BLaER1 treated with 17β-estradiol and CSF1 and Interleukin-3, amounts not matched to agents 10 nM and 100 nM (cell line): ENCODE measurements at regions not wholly inside any gene's neighbourhood (a gene's known extent, or its start where the extent isn't known, plus 50 kb on each side); places are given as distances from the start of the nearest gene placed in this dataset.
"Not testable (repeated sequence)": the region's sequence is repeated elsewhere in the genome, so short reads cannot be mapped to it uniquely, and the experiment has no call there.

Source experiments
- H3K27ac ChIP-seq, 11 experiments: shearing (Covaris generic); formaldehyde crosslinking; 2 replicates each; pipeline ENCODE4 v1.8.1; 2022
- H3K27me3 ChIP-seq, 11 experiments: shearing (Covaris generic); formaldehyde crosslinking; 2 replicates each; pipeline ENCODE4 v1.8.1; 2022
- H3K36me3 ChIP-seq, 11 experiments: shearing (Covaris generic); formaldehyde crosslinking; 2 replicates each; pipeline ENCODE4 v1.8.1; 2022
- H3K4me1 ChIP-seq, 10 experiments: shearing (Covaris generic); formaldehyde crosslinking; 2 replicates each; pipeline ENCODE4 v1.8.1; 2022
- H3K4me2 ChIP-seq, 11 experiments: shearing (Covaris generic); formaldehyde crosslinking; 2 replicates each; pipeline ENCODE4 v1.8.1; 2022
- H3K4me3 ChIP-seq, 10 experiments: shearing (Covaris generic); formaldehyde crosslinking; 2 replicates each; pipeline ENCODE4 v1.8.1; 2022
- H3K9ac ChIP-seq, 11 experiments: shearing (Covaris generic); formaldehyde crosslinking; 2 replicates each; pipeline ENCODE4 v1.8.1; 2022
- H3K9me3 ChIP-seq, 11 experiments: shearing (Covaris generic); formaldehyde crosslinking; replicated peaks in 1 of 11; 2 replicates each; pipeline ENCODE4 v1.8.1; 2022
- H4K20me1 ChIP-seq, 11 experiments: shearing (Covaris generic); formaldehyde crosslinking; 2 replicates each; pipeline ENCODE4 v1.8.1; 2022
- Cebpa-rat ChIP-seq, 11 experiments: shearing (Covaris generic); IDR thresholded peaks; 2 replicates each; pipeline ENCODE4 v1.8.1; 2022

GRCh38 chr17:73841431-73842060 is 197.3 kb upstream of the SDK2 start:
- no peaks in the 10 kb centered on the region for H4K20me1 ChIP-seq
- H3K4me3 ChIP-seq = no peak overlapping the region
- peaks cover 0 to 8% (median 0%) of the 10 kb centered on the region in 10 experiments; a peak in 3 of 20 replicates for H3K4me1 ChIP-seq
- H3K27me3 ChIP-seq = no peaks in the 10 kb centered on the region
- no peak overlapping the region for H3K4me2 ChIP-seq
- TF ChIP-seq Cebpa-rat (IDR thresholded peaks at IDR 0.05) = no peak
- H3K9me3 ChIP-seq = peaks cover 11 to 13% (median 12%) of the 10 kb centered on the region in 11 experiments
- no peak overlapping the region for H3K27ac ChIP-seq
- peaks cover 0 to 5% (median 0%) of the 10 kb centered on the region in 11 experiments; a peak in 1 of 22 replicates for H3K36me3 ChIP-seq
- no peak overlapping the region for H3K9ac ChIP-seq

DNA sequence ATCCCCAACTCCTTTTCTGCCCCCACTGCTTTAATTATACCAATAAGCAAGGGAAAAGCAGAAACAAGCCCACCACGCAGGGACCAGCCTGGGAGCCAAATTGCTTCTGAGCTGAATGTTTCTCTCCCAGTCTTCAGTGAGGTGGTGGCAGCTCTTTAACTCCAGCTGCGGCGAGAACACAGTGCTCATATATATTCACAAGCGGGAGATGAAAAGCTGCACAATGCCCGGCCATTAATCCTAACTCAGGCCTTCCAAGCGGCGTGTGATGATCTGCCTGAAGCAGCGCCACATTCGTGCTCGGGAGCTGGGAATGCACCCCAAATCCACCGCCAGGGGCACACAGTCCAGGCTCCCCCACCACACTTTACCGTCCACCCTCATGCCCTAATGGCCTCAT is 203.7 kb upstream of the SDK2 start:
- Histone ChIP-seq H3K9me3 (peaks cover 0 to 10% (median 3%) of the 10 kb centered on the region in 11 experiments; a peak in 7 of 22 replicates), H3K4me2 (no peak overlapping the region), H3K4me1 (peaks cover 0 to 24% (median 14%) of the 10 kb centered on the region in 10 experiments; a peak in 13 of 20 replicates), H4K20me1 (no peaks in the 10 kb centered on the region), H3K4me3 (no peak overlapping the region), H3K9ac (no peak overlapping the region), H3K36me3 (no peaks in the 10 kb centered on the region), H3K27ac (no peak overlapping the region), H3K27me3 (no peaks in the 10 kb centered on the region)
- no peak for TF ChIP-seq Cebpa-rat (IDR thresholded peaks at IDR 0.05)

DNA sequence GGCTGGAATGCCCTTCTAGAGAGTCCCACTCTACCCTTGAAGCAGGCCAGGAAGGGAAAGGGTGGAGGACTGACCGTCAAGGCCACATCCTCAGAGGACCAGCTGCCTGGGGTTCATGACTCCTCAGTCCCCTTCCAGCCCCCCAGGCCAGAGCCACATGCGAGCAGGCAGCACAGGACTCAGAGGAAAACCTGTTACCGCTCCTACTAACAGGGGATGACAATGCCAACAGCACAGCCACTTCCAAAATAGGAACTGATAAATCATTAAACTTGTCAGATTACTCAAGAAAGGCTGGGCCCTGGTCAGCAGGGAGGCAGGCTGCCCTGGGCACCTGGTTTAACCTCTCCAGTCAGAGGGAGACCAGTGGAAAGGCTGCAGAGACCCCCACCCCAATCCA is 206.2 kb upstream of the SDK2 start:
- Histone ChIP-seq H3K4me3 (no peak overlapping the region), H3K4me2 (peak overlapping the region in 6 of 11 experiments; percentile 11 to 72 (median 54); a peak in 10 of 22 replicates), H3K27ac (peak overlapping the region in 1 of 11 experiments; percentile 15; a peak in 1 of 22 replicates), H3K9me3 (peaks cover 14 to 33% (median 25%) of the 10 kb centered on the region in 11 experiments; a peak in 21 of 22 replicates), H4K20me1 (no peaks in the 10 kb centered on the region), H3K4me1 (peaks cover 0 to 24% (median 14%) of the 10 kb centered on the region in 10 experiments; a peak in 14 of 20 replicates), H3K36me3 (no peaks in the 10 kb centered on the region), H3K9ac (0 out of 22 replicates have a peak overlapping the region, but pooled peaks of 1 of the 11 experiments have one; percentile 11), H3K27me3 (no peaks in the 10 kb centered on the region)
- no peak for TF ChIP-seq Cebpa-rat (IDR thresholded peaks at IDR 0.05)

DNA sequence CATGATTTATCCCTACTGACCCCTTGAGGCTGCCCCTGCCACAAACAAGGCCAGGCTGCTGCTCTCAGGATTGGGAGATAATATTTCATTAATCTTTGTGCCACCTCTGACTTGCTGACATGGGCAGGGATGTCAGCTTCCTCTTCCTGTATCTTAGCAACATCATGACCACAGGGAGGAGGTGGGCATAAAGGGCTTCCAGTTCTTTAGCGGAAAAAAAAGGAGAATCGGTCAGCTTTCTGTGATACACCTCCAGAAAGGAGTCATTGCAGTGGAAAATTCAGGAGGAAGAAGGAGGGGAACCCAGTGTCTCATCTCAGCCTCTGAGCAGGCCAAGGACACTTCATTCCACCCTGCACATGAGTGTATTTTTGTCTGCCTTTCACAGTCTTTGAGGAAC is 206.8 kb upstream of the SDK2 start:
- Histone ChIP-seq H3K4me3 (no peak overlapping the region), H3K4me2 (peak overlapping the region in 7 of 11 experiments; percentile 2 to 72 (median 51); a peak in 12 of 22 replicates), H3K27me3 (no peaks in the 10 kb centered on the region), H3K9ac (0 out of 22 replicates have a peak overlapping the region, but pooled peaks of 1 of the 11 experiments have one; percentile 11), H3K4me1 (peaks cover 5 to 29% (median 18%) of the 10 kb centered on the region in 10 experiments), H3K9me3 (peaks cover 15 to 37% (median 30%) of the 10 kb centered on the region in 11 experiments; a peak in 21 of 22 replicates), H4K20me1 (no peaks in the 10 kb centered on the region), H3K27ac (peak overlapping the region in 1 of 11 experiments; percentile 32; a peak in 1 of 22 replicates), H3K36me3 (no peaks in the 10 kb centered on the region)
- no peak for TF ChIP-seq Cebpa-rat (IDR thresholded peaks at IDR 0.05)

- H3K9me3 ChIP-seq = peaks cover 15 to 37% (median 30%) of the 10 kb centered on the region in 11 experiments; a peak in 21 of 22 replicates
- H3K27ac ChIP-seq = no peak overlapping the region
- H3K4me2 ChIP-seq = peak overlapping the region in 5 of 11 experiments; percentile 30 to 72 (median 58); a peak in 6 of 22 replicates
- no peak for TF ChIP-seq Cebpa-rat (IDR thresholded peaks at IDR 0.05)
- H3K36me3 ChIP-seq = no peaks in the 10 kb centered on the region
- no peak overlapping the region for H3K9ac ChIP-seq
- H3K4me3 ChIP-seq = no peak overlapping the region
- H3K27me3 ChIP-seq = no peaks in the 10 kb centered on the region
- H4K20me1 ChIP-seq = no peaks in the 10 kb centered on the region
- peaks cover 11 to 36% (median 25%) of the 10 kb centered on the region in 10 experiments for H3K4me1 ChIP-seq
Measured at GRCh38 chr17:73851921-73852320, 207.7 kb upstream of the SDK2 start.

GRCh38 chr17:73855720-73856333 is 211.6 kb upstream of the SDK2 start:
- Histone ChIP-seq H3K9me3 (peaks cover 15 to 37% (median 30%) of the 10 kb centered on the region in 11 experiments; a peak in 21 of 22 replicates), H3K27ac (peak overlapping the region in 3 of 11 experiments; percentile 9 to 49 (median 26); a peak in 2 of 22 replicates), H3K9ac (no peak overlapping the region), H3K4me2 (peak overlapping the region; percentile 43 to 81 (median 71)), H3K4me3 (no peak overlapping the region), H3K36me3 (no peaks in the 10 kb centered on the region), H4K20me1 (no peaks in the 10 kb centered on the region), H3K4me1 (peaks cover 11 to 30% (median 21%) of the 10 kb centered on the region in 10 experiments), H3K27me3 (no peaks in the 10 kb centered on the region)
- TF ChIP-seq Cebpa-rat (IDR thresholded peaks at IDR 0.05) = no peak

DNA sequence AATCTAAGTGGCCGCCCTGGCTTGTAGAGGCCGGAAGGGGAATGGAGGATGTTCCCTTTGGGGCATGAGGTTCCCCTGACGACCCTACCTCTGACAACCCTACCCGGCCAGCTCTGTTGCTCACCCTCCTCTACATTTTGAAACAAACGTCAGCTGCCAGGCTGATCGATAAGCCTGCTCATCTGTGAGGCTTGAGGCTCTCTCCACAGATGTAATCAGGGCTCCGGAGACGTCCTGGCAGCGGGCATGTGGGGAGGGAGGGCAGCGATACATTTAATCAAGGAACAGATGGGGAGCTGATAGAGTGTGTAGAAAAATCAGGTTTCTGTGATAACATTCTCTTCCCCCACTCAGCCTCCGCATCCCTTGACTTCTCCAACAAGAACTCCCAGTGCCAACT is 212.3 kb upstream of the SDK2 start:
- Histone ChIP-seq H3K27me3 (no peaks in the 10 kb centered on the region), H3K4me2 (peak overlapping the region; percentile 43 to 81 (median 71)), H3K4me3 (no peak overlapping the region), H3K27ac (peak overlapping the region in 2 of 11 experiments; percentile 26 to 49; a peak in 2 of 22 replicates), H3K9me3 (peaks cover 15 to 37% (median 30%) of the 10 kb centered on the region in 11 experiments; a peak in 21 of 22 replicates), H4K20me1 (no peaks in the 10 kb centered on the region), H3K4me1 (peaks cover 11 to 23% (median 15%) of the 10 kb centered on the region in 10 experiments), H3K36me3 (no peaks in the 10 kb centered on the region), H3K9ac (no peak overlapping the region)
- TF ChIP-seq Cebpa-rat (IDR thresholded peaks at IDR 0.05) = no peak

DNA sequence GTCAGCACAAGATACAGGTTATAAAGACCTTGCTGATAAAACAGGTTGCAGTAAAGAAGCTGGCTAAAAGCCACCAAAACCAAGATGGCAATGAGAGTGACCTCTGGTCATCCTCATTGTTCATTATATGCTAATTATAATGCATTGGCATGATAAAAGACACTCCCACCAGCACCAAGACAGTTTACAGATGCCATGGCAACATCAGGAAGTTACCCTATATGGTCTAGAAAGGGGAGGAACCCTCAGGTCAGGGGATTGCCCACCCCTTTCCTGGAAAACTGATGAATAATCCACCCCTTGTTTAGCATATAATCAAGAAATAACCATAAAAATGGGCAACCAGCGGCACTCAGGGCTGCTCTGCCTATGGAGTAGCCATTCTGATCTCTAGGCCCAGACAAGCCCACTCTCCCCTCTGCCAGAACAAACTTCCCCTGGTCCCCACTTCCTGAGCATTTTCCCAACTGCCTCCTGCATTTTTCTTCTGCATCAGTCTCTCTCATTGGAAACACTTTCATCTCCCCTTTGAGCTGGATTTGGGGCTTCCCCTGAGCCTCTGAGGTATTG is 215.3 kb upstream of the SDK2 start:
- not testable (repeated sequence) for H3K27ac ChIP-seq, H3K36me3 ChIP-seq, H3K27me3 ChIP-seq, H3K4me3 ChIP-seq, H3K4me2 ChIP-seq, H3K9ac ChIP-seq, H4K20me1 ChIP-seq
- H3K4me1 ChIP-seq = peaks cover 9 to 18% (median 12%) of the 10 kb centered on the region in 10 experiments
- H3K9me3 ChIP-seq = peaks cover under 1 to 14% (median 11%) of the 10 kb centered on the region in 11 experiments; a peak in 19 of 22 replicates

- Histone ChIP-seq H4K20me1 (no peaks in the 10 kb centered on the region), H3K36me3 (no peaks in the 10 kb centered on the region), H3K9ac (no peak overlapping the region), H3K27me3 (no peaks in the 10 kb centered on the region), H3K4me3 (no peak overlapping the region), H3K4me1 (peaks cover under 1 to 8% (median 2%) of the 10 kb centered on the region in 10 experiments), H3K9me3 (no peaks in the 10 kb centered on the region), H3K4me2 (no peak overlapping the region), H3K27ac (no peak overlapping the region)
- no peak for TF ChIP-seq Cebpa-rat (IDR thresholded peaks at IDR 0.05)
Measured at GRCh38 chr17:73861543-73861942, 217.3 kb upstream of the SDK2 start.
